H1 (cell line): ENCODE measurements at regions not wholly inside any gene's neighbourhood (a gene's known extent, or its start where the extent isn't known, plus 50 kb on each side); places are given as distances from the start of the nearest gene placed in this dataset.

Experiments
- CHD7 ChIP-seq: fragments of 300-600 bp; sonication (generic); IDR thresholded peaks from 2 replicates; pipeline ENCODE4 v1.7.1; 2012; ENCODE audit warnings: low read length, moderate library complexity, mild to moderate bottlenecking, inconsistent platforms; ENCODE audit not compliant: insufficient replicate concordance
- CTCF ChIP-seq, 3 experiments: IDR thresholded peaks; 1 replicate in 2 of 3; 2 replicates in 1 of 3; pipeline versions ENCODE4 v1.5.1 to v1.6.1; 2011; ENCODE audit warnings: low read length in 3 of 3, mild to moderate bottlenecking in 3 of 3, inconsistent platforms in 2 of 3, low read depth in 1 of 3, moderate library complexity in 1 of 3; ENCODE audit not compliant: insufficient read depth in 1 of 3; ENCODE audit errors: control extremely low read depth in 1 of 3
- POU5F1 ChIP-seq: IDR thresholded peaks from 2 replicates; pipeline ENCODE4 v1.6.1; 2011; ENCODE audit warnings: low read depth, mild to moderate bottlenecking, low read length, moderate library complexity
- RAD21 ChIP-seq, 2 experiments: IDR thresholded peaks in 1 of 2; conservative IDR thresholded peaks in 1 of 2; 2 replicates each; pipeline ENCODE4 v1.6.1; 2011; ENCODE audit warnings: low read depth in 2 of 2, low read length in 2 of 2, improper control_type of control experiment in 1 of 2, inconsistent platforms in 1 of 2, mild to moderate bottlenecking in 1 of 2, moderate library complexity in 1 of 2
- SP1 ChIP-seq: IDR thresholded peaks from 2 replicates; pipeline ENCODE4 v1.6.1; 2011; ENCODE audit warnings: low read depth, low read length

GRCh38 chr3:13241621-13242363 is 168.6 kb upstream of the IQSEC1 start (continued):
- no peak for TF ChIP-seq CHD7
- TF ChIP-seq RAD21 (IDR thresholded peaks at IDR 0.05 in 1 of 2, conservative IDR thresholded peaks at IDR 0.05 in 1 of 2; ENCODE audit: low read depth in 2 of 2, low read length in 2 of 2), result no peak
- TF ChIP-seq CTCF (IDR thresholded peaks at IDR 0.05; ENCODE audit: control extremely low read depth in 1 of 3, insufficient read depth in 1 of 3, low read depth in 1 of 3, low read length in 3 of 3), result peak in 1 of 3 experiments; percentile 21; a peak in 1 of 4 replicates
- TF ChIP-seq POU5F1, result no peak
- TF ChIP-seq SP1, result no peak
- TF ChIP-seq, all 59 proteins: peak for 1
